ENCODE measurements at regions not wholly inside any gene's neighbourhood (a gene's known extent, or its start where the extent isn't known, plus 50 kb on each side); places are given as distances from the start of the nearest gene placed in this dataset.

- no peak for DNase-seq
Measured at GRCh38 chr14:89660166-89660565, 243.1 kb upstream of the FOXN3 start.

- DNase-seq, result no peak
Measured at GRCh38 chr14:89658977-89659670, 242.1 kb upstream of the FOXN3 start.

GRCh38 chr14:89657014-89657413, 240.0 kb upstream of the FOXN3 start:
- no peak for DNase-seq

- no peak for DNase-seq
Measured at GRCh38 chr14:89654998-89655397, 238.0 kb upstream of the FOXN3 start.

- DNase-seq, result no peak
Measured at GRCh38 chr14:89652352-89652751, 235.3 kb upstream of the FOXN3 start.

- DNase-seq, result no peak
Measured at GRCh38 chr14:89651805-89652204, 234.8 kb upstream of the FOXN3 start.

GRCh38 chr14:89650077-89650978, 233.3 kb upstream of the FOXN3 start:
- DNase-seq, result no peak

- no peak for DNase-seq
Measured at GRCh38 chr14:89649451-89650075, 232.5 kb upstream of the FOXN3 start.

- DNase-seq, result no peak
Measured at GRCh38 chr14:89648924-89649323, 231.9 kb upstream of the FOXN3 start.

- DNase-seq, result no peak
Measured at GRCh38 chr14:89648510-89648909, 231.5 kb upstream of the FOXN3 start.

- DNase-seq, result no peak
Measured at GRCh38 chr14:89646971-89647370, 229.9 kb upstream of the FOXN3 start.

- no peak for DNase-seq
Measured at GRCh38 chr14:89644641-89645040, 227.6 kb upstream of the FOXN3 start.

GRCh38 chr14:89641495-89642175, 224.6 kb upstream of the FOXN3 start:
- DNase-seq, result no peak

- no peak for DNase-seq
Measured at GRCh38 chr14:89640141-89640540, 223.1 kb upstream of the FOXN3 start.

- no peak for DNase-seq
Measured at GRCh38 chr14:89639687-89640086, 222.7 kb upstream of the FOXN3 start.

GRCh38 chr14:89638891-89639290, 221.9 kb upstream of the FOXN3 start:
- no peak for DNase-seq

GRCh38 chr14:89637581-89637980, 220.5 kb upstream of the FOXN3 start:
- DNase-seq, result no peak

- DNase-seq, result no peak
Measured at GRCh38 chr14:89635615-89636014, 218.6 kb upstream of the FOXN3 start.

- no peak for DNase-seq
Measured at GRCh38 chr14:89634037-89634436, 217.0 kb upstream of the FOXN3 start.

- DNase-seq, result no peak
Measured at GRCh38 chr14:89630101-89630829, 213.2 kb upstream of the FOXN3 start.

- DNase-seq, result no peak
Measured at GRCh38 chr14:89629383-89629782, 212.3 kb upstream of the FOXN3 start.

GRCh38 chr14:89628521-89628920, 211.5 kb upstream of the FOXN3 start:
- DNase-seq, result no peak
